A172 (cell line): ENCODE measurements at regions not wholly inside any gene's neighbourhood (a gene's known extent, or its start where the extent isn't known, plus 50 kb on each side); places are given as distances from the start of the nearest gene placed in this dataset.

Experiments used
- DNase-seq: peaks from one replicate; pipeline ENCODE4 v3.0.0-alpha.2; 2015; ENCODE audit warnings: low spot score

DNA sequence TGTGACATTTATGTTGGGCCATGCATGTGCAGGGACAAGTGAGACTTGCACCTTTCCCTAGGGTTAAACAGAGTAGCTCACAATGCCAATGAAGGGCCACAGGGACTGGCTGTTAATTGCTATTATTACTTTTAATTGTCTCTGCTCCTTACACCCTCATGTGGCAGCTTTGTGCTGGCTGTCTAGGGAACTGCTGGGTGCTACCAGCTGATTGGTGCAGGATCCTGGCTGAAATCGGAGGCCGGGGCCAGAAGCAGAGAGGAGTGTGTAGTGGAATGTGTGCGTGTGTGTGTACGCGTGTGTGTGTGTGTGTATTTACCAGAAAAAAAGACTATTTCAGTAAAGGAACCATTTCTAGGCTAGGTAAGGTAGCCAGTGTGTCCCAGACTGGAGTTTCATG lies 302.5 kb downstream of the CTTN start:
- DNase-seq: no peak

DNA sequence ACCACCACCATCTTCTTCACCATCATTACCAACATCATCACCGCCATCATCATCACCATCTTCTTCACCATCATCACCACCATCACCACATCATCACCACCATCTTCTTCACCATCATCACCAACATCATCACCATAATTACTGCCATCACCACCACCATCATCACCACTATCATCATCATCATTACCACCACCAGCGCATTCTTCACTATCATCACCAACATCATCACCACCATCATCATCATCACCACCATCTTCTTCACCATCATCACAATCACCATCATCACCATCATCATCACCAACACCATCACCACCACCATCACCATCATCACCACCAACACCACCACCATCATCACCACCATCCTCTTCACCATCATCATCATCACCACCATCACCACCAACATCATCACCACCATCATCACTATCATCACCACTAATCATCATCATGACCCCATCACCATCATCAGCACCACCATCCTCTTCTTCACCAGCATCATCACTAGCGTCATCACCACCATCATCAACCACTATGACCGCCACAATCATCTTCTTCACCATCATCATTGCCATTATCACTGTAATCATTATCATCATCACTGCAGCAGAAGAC lies 303.8 kb downstream of the CTTN start:
- DNase-seq: no peak

DNA sequence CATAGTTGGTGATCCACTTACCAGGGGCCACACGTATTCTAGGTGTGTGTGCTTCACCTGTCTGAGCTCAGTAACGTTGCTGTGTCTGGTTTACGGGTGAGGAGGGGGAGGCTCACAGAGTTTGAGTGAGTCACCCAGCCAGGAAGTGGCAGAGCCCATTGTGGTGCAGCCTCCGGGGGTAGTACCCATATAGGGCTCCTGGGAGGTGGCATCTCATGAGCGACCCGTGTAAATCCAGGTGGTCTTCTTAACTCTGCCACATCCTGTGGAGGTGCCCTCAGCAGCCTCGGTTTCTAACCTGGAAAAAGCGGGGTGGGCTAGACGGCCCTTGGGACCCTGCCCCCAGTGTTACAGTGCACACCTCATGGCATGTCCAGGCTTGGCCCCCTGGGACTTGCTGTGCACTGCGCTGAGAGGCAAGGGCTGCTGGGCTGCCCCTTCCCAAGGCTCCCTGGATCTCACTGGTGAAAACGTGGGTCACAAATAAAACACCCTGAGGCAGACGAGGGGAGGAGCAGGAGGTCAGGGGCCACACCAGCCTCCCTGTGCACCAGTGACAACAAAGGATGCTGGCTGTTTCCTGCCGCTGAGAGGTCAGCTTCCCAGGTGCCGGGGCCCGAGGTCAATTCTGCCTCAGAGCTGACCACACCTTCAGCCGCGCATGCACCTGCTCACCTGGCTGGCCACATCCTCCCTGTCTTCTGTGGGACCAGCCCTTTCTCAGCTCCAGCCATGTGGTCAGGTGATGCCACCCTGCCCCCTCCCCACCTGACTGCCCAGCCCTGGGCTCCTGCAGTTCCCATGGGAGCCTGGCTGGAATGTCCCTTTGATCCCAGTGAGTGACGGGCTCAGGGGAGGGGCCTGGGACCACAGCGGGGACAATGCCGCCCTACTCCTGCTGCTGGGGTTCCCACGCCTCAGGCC lies 305.1 kb downstream of the CTTN start:
- DNase-seq: no peak

DNA sequence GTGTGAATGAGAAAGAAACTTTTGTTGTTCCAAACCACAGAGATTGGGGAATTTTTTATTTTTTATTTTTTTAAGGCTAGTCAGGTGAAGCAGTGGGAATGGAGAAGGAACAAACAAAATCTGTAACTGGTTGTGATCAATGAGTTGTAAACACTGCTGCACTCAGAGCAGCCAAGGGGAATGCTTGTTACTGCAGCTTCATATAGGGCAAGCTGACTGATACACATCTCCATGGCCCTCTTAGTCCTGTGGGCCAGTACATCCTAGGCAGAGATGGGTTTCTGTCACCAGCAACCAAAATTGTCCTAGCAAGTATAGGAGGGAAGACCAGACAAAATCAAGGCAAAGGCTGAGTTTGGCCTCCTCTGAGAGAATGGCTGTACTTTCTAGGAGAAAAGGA lies 306.8 kb downstream of the CTTN start:
- DNase-seq: no peak

DNA sequence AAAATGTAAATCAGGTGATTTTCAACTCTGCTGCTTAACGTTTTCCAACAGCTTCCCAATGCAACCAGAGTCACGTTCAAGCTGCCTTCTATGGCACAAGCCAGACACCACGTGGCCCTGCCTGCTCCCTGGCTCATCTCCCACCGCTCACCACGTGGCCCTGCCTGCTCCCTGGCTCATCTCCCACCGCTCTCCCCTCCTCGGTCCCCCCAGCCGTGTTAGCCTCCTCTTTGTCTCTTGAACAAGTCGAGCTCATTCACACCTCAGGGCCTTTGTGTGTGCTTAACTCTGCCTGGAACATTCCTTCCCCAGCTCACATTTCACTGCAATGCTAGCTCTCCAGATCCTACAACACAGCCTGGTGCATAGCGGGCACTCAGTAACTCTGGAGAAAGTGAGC lies 307.6 kb downstream of the CTTN start:
- DNase-seq: no peak

DNA sequence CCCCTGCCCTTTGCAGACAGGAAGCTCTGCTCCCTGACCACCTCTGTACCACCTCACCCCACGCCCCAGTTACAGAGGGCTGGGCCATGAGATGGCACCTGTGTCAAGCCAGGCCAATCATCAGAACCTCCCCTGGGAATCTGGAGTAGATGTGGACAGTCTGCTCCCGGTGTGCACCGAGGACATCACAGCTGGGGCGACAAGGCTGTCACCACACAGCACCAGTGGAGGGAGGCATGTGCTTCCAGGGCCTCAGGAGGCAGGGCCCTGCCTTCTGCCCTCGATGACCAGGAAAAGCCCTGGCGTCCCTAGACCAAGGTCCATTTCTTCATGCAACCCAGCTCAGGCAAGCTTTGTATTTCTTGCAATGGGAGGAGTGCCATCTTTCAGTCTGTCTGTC lies 309.5 kb downstream of the CTTN start:
- no peak for DNase-seq

DNA sequence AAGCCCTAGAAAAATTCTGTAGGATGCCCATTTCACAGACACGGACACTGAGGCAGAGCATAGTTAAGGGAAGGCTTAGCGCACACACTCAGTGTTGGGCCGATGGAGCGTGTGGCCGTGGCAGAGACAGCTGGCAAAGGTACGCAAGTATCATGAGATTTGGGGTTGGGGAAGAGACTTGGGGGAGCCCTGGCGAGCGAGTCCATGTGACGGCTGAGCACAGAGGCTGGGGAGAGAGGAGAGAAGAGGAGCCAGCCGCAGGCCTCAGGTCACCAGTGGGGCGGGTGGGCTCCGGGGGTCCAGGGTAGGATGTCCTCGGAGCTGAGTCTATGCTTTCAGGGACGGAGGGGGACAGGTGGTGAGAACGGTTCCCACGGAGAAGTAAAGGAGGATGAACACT lies 311.3 kb downstream of the CTTN start:
- DNase-seq: no peak

DNA sequence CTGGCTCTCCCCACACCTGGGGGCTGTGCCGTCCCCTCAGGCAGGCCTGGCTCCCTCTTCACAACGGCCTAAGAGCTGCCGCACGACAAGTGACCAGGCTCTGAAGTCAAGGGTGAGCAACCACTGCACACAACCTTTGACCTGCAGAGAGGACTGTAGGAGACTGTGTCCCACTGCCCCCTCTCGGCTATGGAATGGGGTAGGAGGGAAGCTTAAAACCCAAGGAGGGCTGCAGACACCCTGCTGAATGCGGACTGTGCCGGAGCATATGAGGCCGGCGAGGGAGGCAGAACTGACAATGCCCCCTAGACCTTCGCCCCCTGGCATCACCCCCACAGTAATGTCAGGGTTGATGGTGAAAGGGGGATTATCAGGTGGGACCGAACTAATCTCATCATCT lies 311.9 kb downstream of the CTTN start:
- no peak for DNase-seq

DNA sequence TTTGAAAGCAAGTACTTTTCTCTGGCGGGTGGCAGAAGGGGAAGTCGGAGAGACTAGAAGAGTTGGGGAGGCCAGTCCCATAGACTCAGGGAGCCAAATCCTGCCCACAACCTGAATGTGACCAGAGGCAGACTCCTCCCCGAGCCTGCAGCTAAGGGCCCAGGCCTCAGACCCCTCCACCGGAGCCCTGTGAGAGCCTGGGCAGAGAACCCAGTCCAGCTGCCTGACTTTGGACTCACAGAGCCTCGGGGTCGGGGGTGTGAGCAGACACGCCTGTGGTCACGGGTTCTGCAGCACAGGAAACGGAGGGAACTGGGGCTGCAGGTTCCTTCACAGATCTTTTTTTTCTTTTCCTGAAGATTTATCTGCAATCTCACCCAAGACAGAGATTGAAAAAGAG lies 312.3 kb downstream of the CTTN start:
- no peak for DNase-seq

DNA sequence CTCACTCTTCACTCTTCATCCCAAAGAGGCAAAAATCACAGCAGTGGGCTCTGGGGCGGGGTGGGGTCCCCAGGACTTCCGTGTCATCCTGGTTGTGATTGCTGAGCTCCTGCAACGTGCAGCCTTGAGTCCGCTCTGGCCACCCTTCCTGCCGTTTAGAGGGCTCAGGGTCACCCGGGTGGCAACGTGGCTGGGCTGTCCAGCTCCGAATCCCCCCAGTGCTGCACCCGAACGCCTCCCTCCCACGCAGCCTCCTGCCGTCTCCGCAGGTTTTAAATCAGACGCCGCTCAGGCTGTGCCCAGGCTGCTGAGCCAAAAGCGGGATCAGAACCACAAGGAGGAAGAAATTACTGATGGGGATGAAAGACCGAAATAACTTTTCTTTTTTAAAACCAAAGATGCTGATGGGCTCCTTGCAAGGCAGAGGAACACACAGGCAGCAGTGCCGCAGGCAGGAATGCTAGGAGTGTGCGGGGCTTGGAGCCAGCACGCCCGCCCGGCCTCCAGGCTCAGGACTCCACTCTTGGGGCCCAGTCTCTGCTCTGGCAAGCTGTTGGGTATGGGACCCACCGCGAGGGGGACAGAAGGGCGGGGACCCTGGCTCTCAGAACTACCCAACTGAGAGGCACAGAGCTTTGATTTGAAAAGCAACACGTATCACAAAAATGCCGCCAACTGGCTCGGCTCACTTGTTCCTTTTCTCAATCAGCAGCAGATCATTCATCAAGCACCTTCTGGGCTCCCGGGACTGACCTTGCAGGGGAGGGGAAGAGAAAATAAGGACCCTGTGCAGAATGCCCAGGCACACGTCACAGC lies 313.0 kb downstream of the CTTN start:
- no peak for DNase-seq

DNA sequence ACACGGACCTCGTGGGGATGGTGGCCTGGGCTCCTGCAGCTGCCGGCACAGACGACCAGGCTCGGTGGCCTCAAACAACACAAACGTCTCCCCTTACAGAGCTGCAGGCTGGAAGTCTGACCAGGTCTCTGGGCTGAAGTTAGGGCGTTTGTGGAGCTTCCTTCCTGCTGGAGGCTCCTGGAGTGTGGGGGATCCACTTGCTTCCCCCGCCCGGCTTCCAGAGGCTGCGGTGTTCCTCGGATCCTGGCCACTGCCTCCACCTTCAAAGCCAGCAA lies 313.5 kb downstream of the CTTN start:
- DNase-seq: no peak

DNA sequence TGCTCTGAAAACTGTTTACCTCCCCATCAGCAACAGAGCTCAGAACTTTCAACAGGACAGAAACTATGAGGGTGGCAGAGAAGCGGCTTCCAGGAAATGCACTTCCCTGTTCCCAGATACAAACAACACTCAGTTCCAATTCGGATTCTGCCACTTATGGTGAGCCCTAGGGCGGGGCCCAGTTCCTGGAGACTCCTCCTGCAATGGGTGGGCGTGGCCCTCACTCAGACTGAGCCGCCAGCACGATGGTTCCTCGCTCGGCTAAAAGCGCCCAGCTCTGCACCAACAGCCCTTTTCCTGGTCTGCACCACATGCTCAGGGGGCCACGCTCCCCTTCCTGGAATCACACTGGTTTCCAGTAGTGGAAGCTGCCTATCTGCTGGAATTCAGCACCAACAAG lies 314.1 kb downstream of the CTTN start:
- DNase-seq: no peak

DNA sequence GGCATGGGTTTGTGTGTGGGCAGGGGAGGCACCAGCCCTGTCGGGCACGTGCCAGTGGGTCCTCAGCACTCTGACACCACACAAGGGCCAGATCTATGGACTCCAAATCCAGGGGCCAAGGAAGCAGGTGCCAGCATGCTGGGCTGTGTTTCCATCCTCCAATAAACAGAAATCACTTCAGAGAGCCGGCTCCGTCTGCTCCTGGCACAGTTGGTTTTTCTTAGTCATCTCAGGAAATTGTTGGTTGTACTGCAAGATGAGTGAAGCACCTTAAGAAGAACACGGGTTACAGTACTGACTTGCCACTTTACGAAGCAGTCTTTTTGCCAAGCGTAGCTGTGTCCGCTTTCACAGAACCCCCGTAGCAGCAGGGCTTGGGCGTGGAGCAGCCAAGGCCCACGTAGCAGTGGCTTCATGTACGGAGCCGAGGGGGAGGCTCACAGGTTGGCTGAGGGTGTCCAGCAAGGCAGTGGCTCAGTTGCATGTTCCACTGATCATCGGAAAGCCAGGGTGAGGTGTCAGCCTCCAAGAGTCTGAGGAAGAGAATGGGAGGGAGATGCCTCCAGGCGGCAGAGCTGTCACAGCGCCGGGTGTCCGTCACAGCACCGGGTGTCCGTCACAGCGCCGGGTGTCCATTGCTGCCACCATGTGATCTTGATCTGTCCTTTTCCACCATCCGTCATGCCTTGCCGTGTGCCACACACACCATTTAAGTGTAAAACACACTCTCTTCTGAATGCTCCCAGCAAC lies 314.9 kb downstream of the CTTN start:
- DNase-seq: no peak

DNA sequence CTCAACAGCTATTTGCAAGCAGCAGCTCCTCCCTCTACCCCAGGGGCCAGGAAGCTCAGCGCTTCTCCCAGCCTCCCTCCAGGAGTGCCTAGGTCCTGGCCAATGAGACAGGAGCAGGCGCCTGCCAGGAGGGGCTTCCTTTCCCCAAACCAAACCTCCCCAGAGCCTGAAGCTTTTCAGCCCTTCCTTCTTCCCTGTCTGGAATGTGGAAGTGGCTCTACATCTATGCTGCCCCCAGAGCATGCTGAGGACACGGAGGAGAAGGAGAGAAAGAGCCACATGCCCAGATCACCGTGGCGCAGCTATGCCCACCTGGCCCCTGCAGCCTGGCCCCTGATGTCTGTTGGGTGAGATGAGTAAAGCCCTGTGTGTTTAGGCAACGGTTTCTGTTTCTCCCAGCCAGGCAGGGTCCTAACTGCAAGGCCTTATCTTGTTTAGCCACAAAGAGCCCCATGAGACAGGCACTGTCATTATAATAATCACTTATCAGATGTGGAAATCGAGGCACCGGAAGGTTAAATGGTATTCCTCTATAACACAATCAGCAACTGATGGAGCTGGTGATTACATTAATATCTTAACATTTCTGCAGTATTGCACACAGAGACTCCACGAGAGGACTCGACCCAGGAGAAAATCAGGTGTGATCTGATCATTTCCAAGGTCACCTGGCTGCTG lies 315.8 kb downstream of the CTTN start:
- no peak for DNase-seq

DNA sequence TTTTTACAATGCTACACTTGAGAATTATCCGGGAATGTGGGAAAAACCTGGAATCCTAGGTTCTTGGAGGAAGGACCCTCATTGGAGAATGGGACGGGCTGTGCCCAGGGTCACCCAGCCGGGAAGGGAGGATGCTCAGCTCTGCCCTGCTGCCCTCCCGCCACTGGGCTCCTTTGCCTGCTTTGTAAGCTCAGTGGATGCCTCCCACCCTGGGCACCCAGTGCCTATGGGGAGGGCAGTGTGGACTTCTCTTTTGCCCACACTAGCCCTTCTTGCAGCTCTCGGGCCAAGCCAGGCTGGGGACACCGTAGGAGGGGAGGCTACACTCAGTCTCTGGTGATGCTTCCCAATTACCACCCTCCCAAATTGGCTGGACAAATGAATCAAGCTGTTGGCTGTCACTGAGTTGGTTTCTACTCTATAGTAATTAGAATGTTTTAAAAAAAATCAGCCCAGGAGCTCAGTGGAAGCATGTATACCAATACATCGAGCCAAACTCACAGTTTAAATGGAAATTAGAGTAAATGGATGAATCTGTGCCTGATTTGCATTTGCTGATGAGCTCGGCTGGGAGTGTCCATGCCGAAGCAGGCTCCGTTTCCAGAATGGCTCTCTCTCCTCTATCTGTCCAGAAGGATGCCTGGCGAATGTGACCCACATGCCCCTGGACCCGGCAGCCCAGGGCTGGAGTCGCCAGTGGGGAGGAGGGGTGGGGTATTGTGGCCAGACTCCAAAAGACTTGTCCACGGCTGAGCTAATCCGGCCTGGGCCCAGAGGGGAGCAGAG lies 317.0 kb downstream of the CTTN start:
- DNase-seq: no peak

DNA sequence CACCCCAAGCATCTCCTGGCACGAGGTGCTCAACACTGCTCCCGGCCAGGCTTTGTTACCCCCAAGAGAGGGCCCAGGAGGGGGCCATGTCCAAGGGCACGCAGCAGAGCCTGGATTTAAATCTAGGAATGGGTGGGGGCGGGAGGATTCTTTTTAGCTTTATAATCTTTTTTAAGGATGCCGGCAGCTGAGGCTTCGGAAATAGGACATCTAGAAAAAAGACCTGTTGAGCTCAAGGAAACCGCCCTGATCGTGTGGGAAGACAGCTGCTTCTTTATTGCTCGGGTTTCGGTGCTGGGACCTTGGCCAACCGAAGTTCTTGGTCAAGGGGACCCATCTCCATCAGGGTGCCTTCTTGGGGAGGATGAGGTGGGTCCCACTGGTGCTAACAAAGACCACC lies 317.9 kb downstream of the CTTN start:
- DNase-seq: no peak

DNA sequence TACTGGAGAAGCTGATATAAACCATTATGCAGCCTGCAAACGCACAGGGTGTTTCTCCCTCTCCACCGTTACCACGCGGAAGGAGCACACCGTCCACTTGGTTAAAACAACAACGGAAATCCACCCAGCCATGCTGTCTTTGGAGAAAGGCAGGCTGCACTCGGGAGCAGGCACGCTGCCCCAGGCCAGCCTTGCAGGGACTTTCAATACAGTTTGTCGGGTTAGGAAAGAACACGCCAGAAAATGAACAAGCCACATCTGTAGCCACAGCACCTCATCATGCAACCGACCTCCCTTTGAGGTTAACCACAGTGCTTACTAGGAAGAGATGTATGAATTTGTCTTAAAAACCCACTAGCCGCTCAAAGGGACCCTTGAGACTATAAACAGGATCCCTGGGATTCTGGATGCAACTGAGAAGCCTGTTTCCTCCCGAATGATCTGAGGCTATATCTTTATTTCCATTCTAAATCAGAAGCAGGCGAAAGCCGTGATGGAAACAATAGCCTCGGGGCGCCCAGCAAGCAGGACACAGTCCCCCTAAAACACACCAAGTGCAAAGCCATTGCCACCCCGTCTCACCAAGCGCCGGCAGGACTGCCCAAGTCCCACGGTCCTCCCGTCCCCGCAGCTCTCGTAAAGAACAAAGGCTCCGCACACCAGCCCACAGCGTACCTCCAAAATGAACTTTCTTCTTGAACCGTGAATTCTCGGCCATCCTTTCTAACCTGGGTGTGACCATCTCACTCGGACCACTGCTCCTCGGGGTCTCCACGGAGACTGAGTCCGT lies 318.9 kb downstream of the CTTN start:
- no peak for DNase-seq

DNA sequence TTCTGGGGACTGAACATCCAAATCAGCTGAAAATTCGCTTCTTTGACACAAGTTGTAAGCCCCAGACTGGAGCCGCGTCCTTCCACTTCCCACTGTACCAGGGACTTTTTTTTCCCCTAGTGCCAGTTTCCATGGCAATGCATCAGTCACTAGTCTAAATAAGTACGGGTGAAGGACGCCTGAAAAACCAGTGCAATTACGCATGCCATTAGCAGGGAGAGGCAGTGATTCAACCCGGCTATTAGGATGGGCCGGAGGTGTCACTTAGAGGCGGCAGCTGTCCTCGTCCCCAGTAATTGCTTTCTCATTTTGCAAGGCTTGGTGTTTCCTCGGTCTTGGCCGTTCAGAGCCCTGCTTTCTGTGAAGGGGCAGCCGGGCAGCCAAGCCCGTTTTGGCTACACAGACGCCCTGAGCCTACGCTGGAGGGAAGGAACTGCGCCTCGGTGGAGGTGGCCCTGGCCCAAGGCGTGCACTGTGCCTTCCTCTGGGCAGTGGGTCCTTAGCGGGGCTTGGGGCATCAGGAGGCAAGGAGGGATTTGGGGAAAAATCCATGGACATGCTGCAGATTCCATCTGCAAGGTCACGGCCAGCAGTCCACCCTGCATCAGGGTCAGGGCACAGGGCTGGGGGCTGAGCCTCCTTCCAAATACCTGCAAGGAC lies 319.7 kb downstream of the CTTN start:
- DNase-seq: no peak

DNA sequence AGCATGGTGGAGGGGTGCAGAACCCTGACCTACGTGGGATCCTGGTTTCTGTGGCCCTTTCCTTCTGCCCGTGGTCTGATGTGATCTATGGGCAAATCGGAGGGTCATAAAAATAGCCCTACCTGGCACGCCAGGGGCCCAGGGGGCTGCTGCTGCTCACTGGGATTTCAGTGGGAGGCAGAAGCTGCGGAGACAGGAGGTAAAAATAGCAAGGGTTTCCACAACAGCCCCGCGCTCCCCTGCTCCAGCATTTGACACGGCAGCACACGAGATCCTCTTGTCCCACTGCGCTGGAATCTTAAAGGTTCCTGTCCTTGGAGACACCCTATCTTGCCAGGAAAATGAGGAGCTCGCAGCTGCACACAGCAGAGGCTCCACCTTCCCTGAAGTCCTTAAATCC lies 321.2 kb downstream of the CTTN start:
- no peak for DNase-seq

DNA sequence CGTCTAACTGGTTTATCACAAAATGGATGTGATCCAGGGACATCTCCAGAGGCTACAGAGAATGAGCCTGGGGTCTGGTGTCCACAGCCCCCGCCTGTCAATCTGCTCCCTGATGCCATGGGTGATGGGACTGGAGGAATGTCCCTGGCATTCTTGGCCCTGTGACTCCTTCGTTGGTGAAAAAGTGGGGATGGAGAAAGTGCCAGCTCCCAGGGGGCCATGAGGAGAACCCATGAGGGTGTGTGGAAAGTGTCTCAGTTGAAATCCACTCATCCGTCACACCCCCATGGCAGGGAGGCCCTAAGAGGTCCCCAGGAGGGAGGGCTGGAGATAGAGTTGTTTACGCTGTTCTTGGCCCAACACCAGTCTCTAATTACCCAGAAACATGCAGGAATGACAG lies 322.0 kb downstream of the CTTN start:
- no peak for DNase-seq
